ENCODE measurements at regions not wholly inside any gene's neighbourhood (a gene's known extent, or its start where the extent isn't known, plus 50 kb on each side); places are given as distances from the start of the nearest gene placed in this dataset.
"Not testable (repeated sequence)": the region's sequence is repeated elsewhere in the genome, so short reads cannot be mapped to it uniquely, and the experiment has no call there.

- no peak for DNase-seq
Measured at GRCh38 chrX:45622538-45622937, 421.9 kb upstream of the DIPK2B start.

- no peak for DNase-seq
Measured at GRCh38 chrX:45622042-45622423, 421.4 kb upstream of the DIPK2B start.

- DNase-seq: no peak
Measured at GRCh38 chrX:45621376-45622041, 420.8 kb upstream of the DIPK2B start.

- DNase-seq: no peak
Measured at GRCh38 chrX:45619290-45619689, 418.6 kb upstream of the DIPK2B start.

- not testable (repeated sequence) for DNase-seq
Measured at GRCh38 chrX:45615591-45615990, 414.9 kb upstream of the DIPK2B start.

- no peak for DNase-seq
Measured at GRCh38 chrX:45614853-45615252, 414.2 kb upstream of the DIPK2B start.

GRCh38 chrX:45602151-45602550 is 401.5 kb upstream of the DIPK2B start:
- DNase-seq: no peak

- DNase-seq: no peak
Measured at GRCh38 chrX:45601052-45601451, 400.4 kb upstream of the DIPK2B start.

- no peak for DNase-seq
Measured at GRCh38 chrX:45598861-45599260, 398.2 kb upstream of the DIPK2B start.

GRCh38 chrX:45596188-45596808 is 395.6 kb upstream of the DIPK2B start:
- no peak for DNase-seq

- DNase-seq: no peak
Measured at GRCh38 chrX:45592101-45592500, 391.4 kb upstream of the DIPK2B start.

GRCh38 chrX:45591650-45592049 is 391.0 kb upstream of the DIPK2B start:
- DNase-seq: peak; percentile 6

GRCh38 chrX:45584717-45585116 is 384.0 kb upstream of the DIPK2B start:
- no peak for DNase-seq

GRCh38 chrX:45577361-45577760 is 376.7 kb upstream of the DIPK2B start:
- no peak for DNase-seq

GRCh38 chrX:45571453-45571852 is 370.8 kb upstream of the DIPK2B start:
- DNase-seq: no peak

GRCh38 chrX:45566456-45566855 is 365.8 kb upstream of the DIPK2B start:
- DNase-seq: no peak

- no peak for DNase-seq
Measured at GRCh38 chrX:45557387-45557786, 356.7 kb upstream of the DIPK2B start.

GRCh38 chrX:45554736-45555135 is 354.1 kb upstream of the DIPK2B start:
- no peak for DNase-seq

GRCh38 chrX:45553417-45553816 is 352.7 kb upstream of the DIPK2B start:
- DNase-seq: no peak

GRCh38 chrX:45546697-45547096 is 346.0 kb upstream of the DIPK2B start:
- DNase-seq: not testable (repeated sequence)

GRCh38 chrX:45540181-45540580 is 339.5 kb upstream of the DIPK2B start:
- no peak for DNase-seq

GRCh38 chrX:45537936-45538335 is 337.3 kb upstream of the DIPK2B start:
- no peak for DNase-seq

- DNase-seq: no peak
Measured at GRCh38 chrX:45527834-45528233, 327.2 kb upstream of the DIPK2B start.

- DNase-seq: no peak
Measured at GRCh38 chrX:45524805-45525204, 324.1 kb upstream of the DIPK2B start.

- DNase-seq: no peak
Measured at GRCh38 chrX:45524296-45524695, 323.6 kb upstream of the DIPK2B start.

Data from NCI-H510A treated with DMSO at 0.1 percent for 48 hours (cell line).